ENCODE measurements at regions not wholly inside any gene's neighbourhood (a gene's known extent, or its start where the extent isn't known, plus 50 kb on each side); places are given as distances from the start of the nearest gene placed in this dataset.

DNA sequence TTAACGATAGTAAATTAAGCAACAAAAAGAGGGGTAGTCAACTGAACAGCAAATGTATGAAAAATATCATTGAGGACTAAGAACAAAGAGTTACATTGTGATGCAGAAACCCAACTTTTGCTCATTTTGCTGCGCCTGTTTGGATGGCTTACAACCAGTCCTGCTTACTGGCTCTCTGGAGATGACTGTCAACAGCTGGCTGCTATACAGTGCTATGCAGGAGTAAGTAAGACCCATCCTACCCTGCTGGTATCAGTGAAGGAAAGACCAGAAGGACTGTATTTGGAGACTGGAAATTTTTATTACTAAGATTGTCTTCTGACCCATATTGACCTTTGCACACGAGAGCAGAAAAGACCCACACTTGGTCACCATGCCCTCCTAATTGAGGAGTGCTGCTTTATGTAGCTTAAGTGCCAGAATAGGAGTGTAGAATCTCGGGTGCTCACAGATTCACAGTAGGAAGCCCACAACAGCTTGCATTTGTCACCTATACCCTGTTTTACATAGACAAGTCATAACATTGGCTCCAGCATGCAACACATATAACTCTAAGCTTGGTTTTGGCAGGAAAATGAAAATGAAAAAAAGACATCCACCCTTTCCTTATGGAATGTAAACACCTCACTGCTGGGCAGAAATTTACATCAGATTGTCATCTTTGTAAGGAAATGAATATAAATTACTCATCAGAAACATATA lies 1915.0 kb upstream of the CELF4 start:
- no peak for TF ChIP-seq CTCF (conservative IDR thresholded peaks at IDR 0.05 in 1 of 2, IDR thresholded peaks at IDR 0.05 in 1 of 2; ENCODE audit: extremely low read depth in 1 of 2, insufficient read depth in 1 of 2, low read depth in 1 of 2, low read length in 2 of 2)
- no peak for TF ChIP-seq EZH2 (IDR thresholded peaks at IDR 0.05; ENCODE audit: borderline replicate concordance, low read length)
